ENCODE measurements at regions not wholly inside any gene's neighbourhood (a gene's known extent, or its start where the extent isn't known, plus 50 kb on each side); places are given as distances from the start of the nearest gene placed in this dataset.
A peak's percentile ranks its signal among the peaks of the same experiment; 100 is the strongest.
"Not testable (repeated sequence)": the region's sequence is repeated elsewhere in the genome, so short reads cannot be mapped to it uniquely, and the experiment has no call there.

GRCh38 chr1:65079941-65080340 is 68.1 kb upstream of the AK4 start:
- no peak for DNase-seq
- WGBS, 3 donors: 79 to 81% (median 79%) methylated on average over 5 of the region's 5 CpGs
- Histone ChIP-seq H3K27me3 (ENCODE audit: insufficient read depth in 3 of 3, low read length in 2 of 3) (no peaks in the 10 kb centered on the region), H3K36me3 (ENCODE audit: insufficient read depth in 1 of 2, low read depth in 1 of 2) (no peaks in the 10 kb centered on the region), H3K27ac (no peak overlapping the region), H3K4me1 (no peaks in the 10 kb centered on the region), H3K9me3 (no peaks in the 10 kb centered on the region), H3K4me3 (no peak overlapping the region)
- intact Hi-C loops (cut with DNase I): loop anchor here in 1 of 2 donors (5.0 to 10.0 kb wide), 5 partner anchors 72 to 612 kb away; no protein-coding TSS in a partner anchor
- no peak for TF ChIP-seq CTCF (IDR thresholded peaks at IDR 0.05)
- peak in 1 of 4 donors; percentile 48 for ATAC-seq

- no peaks in the 10 kb centered on the region for H3K36me3 ChIP-seq (ENCODE audit: insufficient read depth in 1 of 2, low read depth in 1 of 2)
- no peaks in the 10 kb centered on the region for H3K27me3 ChIP-seq (ENCODE audit: insufficient read depth in 3 of 3, low read length in 2 of 3)
- no peak for ATAC-seq
- no peak overlapping the region for H3K27ac ChIP-seq
- H3K4me3 ChIP-seq: no peak overlapping the region
- intact Hi-C loops (cut with DNase I): loop anchor here in 1 of 2 donors (5.0 kb wide), 1 partner anchor 610 kb away; no protein-coding TSS in a partner anchor
- DNase-seq: no peak
- no peaks in the 10 kb centered on the region for H3K4me1 ChIP-seq
- H3K9me3 ChIP-seq: no peaks in the 10 kb centered on the region
- no peak for TF ChIP-seq CTCF (IDR thresholded peaks at IDR 0.05)
- 77 to 83% (median 82%) methylated on average over 6 of the region's 6 CpGs for WGBS, 3 donors
Observed at GRCh38 chr1:65082346-65083040, 65.5 kb upstream of the AK4 start.

- WGBS, 3 donors: 56 to 65% (median 61%) methylated on average over 4 of the region's 4 CpGs
- DNase-seq (no peak), ATAC-seq (no peak)
- intact Hi-C loops (cut with DNase I): loop anchor here in 1 of 2 donors (5.0 kb wide), 1 partner anchor 609 kb away; no protein-coding TSS in a partner anchor
- Histone ChIP-seq H3K9me3 (no peaks in the 10 kb centered on the region), H3K4me3 (no peak overlapping the region), H3K36me3 (ENCODE audit: insufficient read depth in 1 of 2, low read depth in 1 of 2) (no peaks in the 10 kb centered on the region), H3K27me3 (ENCODE audit: insufficient read depth in 3 of 3, low read length in 2 of 3) (no peaks in the 10 kb centered on the region), H3K4me1 (no peaks in the 10 kb centered on the region), H3K27ac (no peak overlapping the region)
- TF ChIP-seq CTCF (IDR thresholded peaks at IDR 0.05): no peak
Observed at GRCh38 chr1:65083263-65083896, 64.6 kb upstream of the AK4 start.

GRCh38 chr1:65084066-65084465 is 63.9 kb upstream of the AK4 start:
- DNase-seq: no peak
- Histone ChIP-seq H3K27me3 (ENCODE audit: insufficient read depth in 3 of 3, low read length in 2 of 3) (no peaks in the 10 kb centered on the region), H3K4me3 (no peak overlapping the region), H3K27ac (no peak overlapping the region), H3K36me3 (ENCODE audit: insufficient read depth in 1 of 2, low read depth in 1 of 2) (no peaks in the 10 kb centered on the region), H3K4me1 (no peaks in the 10 kb centered on the region), H3K9me3 (no peaks in the 10 kb centered on the region)
- WGBS, 3 donors: 86 to 92% (median 89%) methylated on average over 2 of the region's 2 CpGs
- intact Hi-C loops (cut with DNase I): loop anchor here in 1 of 2 donors (5.0 kb wide), 1 partner anchor 608 kb away; no protein-coding TSS in a partner anchor
- TF ChIP-seq CTCF (IDR thresholded peaks at IDR 0.05): no peak
- ATAC-seq: no peak

DNA sequence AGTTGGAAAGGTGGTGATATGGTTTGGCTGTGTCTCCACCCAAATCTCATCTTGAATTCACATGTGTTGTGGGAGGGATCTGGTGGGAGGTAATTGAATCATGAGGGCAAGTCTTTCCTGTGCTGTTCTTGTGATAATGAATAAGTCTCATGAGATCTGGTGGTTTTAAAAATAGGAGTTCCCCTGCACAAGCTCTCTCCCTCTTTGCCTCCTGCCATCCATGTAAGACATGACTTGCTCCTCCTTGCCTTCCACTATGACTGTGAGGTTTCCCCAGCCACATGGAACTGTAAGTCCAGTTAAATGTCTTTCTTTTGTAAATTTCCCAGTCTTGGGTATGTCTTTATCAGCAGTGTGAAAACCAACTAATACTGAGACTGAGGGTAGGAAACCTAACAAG is 60.5 kb upstream of the AK4 start:
- DNase-seq; H3K27me3 ChIP-seq (ENCODE audit: insufficient read depth in 3 of 3, low read length in 2 of 3); H3K27ac ChIP-seq; ATAC-seq; H3K36me3 ChIP-seq (ENCODE audit: insufficient read depth in 1 of 2, low read depth in 1 of 2); H3K4me3 ChIP-seq; H3K4me1 ChIP-seq; H3K9me3 ChIP-seq; intact Hi-C loops (cut with DNase I): not testable (repeated sequence)

Measured in psoas muscle (tissue), 7 donors.